Stimulated activated CD4-positive, alpha-beta T cell treated with anti-CD3 and anti-CD28 coated beads, Interleukin-15, amount 100 ng/mL, for 24 hours (primary cell): ENCODE measurements at regions not wholly inside any gene's neighbourhood (a gene's known extent, or its start where the extent isn't known, plus 50 kb on each side); places are given as distances from the start of the nearest gene placed in this dataset.
A peak's percentile ranks its signal among the peaks of the same experiment; 100 is the strongest.

Experiments
- DNase-seq: peaks from one replicate; pipeline ENCODE4 v3.0.0-alpha.2; 2020

GRCh38 chr7:135827391-135827790 lies 78.8 kb upstream of the FAM180A start:
- no peak for DNase-seq

DNA sequence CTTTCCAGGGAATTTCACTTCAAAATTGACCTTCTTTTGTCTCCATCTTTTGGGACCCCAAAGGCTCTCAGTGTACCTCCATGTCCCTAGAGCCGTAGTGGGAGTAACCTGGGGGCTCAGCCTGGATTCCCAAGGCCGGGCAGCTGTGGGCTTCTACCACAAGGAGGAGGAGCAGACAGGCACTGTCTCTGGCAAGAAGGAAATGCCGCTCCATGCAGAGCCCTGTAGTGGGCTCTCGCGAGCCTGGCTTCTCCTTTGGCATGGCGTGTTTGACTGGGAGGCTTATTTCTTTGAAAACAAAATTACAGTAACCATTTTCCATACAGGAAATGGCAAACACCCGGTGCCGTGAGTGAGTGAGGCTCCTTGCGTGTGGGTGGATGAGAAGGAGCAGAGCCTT lies 76.8 kb upstream of the FAM180A start:
- DNase-seq: no peak

DNA sequence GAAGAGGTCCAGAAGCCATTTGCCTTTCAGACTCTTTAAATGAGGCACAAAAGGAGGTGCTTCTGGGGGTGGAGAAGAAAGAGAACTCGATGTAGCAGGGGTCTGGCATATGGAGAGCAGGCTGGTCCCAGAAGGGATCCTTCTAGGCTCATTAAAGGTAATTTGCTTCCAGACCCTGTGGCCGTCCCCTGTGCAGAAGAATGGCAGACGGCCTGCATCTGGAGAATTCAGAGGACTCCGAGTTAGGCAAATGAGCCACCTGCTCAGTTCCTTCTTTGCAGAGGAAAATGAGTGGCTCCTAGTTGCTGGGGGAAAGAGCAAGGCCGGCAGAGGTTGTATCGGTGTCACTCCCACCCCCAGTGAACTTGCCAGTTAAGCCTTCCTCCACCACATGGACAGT lies 73.8 kb upstream of the FAM180A start:
- DNase-seq: no peak

DNA sequence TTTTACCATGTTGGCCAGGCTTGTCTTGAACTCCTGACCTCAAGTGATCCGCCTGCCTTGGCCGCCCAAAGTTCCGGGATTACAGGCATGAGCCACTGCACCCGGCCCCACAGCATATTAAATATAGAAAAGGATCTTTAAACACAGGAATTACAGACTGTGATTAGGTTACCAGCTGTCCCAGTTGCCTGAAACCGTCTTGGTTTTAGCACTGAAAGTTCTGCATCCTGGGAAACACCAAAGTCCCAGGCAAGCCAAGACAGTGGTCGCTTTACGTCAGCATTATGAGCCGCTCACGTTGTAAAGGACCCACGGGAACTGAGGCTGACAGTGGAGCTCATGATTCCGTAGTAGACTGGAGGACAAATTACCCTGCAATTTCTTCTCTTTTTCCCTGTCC lies 69.0 kb upstream of the FAM180A start:
- no peak for DNase-seq

- no peak for DNase-seq
Observed at GRCh38 chr7:135815033-135815432, 66.4 kb upstream of the FAM180A start.

DNA sequence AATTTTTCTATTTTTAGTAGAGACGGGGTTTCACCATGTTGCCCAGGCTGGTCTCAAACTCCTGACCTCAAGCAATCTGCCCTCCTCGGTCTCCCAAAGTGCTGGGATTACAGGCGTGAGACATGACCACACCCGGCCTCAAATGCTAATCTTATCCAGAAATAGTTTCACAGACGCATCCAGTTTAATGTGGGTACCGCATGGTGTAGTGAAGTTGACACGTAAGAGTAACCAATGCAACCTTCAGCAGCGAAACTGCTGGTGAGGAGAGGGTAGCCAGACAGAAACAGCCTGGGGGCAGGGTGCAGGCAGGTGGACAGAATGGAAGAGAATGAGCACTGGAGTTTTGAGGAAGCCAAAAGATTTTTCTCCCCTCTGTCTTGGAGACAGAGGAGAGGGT lies 63.5 kb upstream of the FAM180A start:
- DNase-seq: no peak

- no peak for DNase-seq
Observed at GRCh38 chr7:135811506-135811905, 62.9 kb upstream of the FAM180A start.

- no peak for DNase-seq
Observed at GRCh38 chr7:135808206-135808605, 59.6 kb upstream of the FAM180A start.

GRCh38 chr7:135803143-135803542 lies 54.5 kb upstream of the FAM180A start:
- no peak for DNase-seq

DNA sequence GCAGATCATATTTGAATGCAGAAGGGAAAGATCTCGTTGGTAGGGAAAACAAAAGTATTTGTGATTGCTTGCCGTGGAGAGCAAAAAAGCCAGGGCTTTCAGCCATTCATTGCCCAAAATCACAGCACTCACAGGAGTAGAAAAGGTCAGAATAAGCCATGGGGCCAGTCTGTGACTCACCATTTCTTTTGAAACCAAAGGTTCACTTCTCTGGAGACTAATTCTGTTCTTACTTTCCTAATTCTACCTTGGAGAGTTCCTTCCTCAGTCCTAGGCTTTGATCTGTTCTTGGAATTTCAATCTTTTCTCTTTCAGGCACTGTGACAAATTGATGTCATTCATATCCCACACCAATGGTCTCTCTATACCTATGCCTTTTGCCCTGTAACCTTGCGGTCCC lies 54.1 kb upstream of the FAM180A start:
- no peak for DNase-seq

GRCh38 chr7:135801877-135802276 lies 53.3 kb upstream of the FAM180A start:
- no peak for DNase-seq

DNA sequence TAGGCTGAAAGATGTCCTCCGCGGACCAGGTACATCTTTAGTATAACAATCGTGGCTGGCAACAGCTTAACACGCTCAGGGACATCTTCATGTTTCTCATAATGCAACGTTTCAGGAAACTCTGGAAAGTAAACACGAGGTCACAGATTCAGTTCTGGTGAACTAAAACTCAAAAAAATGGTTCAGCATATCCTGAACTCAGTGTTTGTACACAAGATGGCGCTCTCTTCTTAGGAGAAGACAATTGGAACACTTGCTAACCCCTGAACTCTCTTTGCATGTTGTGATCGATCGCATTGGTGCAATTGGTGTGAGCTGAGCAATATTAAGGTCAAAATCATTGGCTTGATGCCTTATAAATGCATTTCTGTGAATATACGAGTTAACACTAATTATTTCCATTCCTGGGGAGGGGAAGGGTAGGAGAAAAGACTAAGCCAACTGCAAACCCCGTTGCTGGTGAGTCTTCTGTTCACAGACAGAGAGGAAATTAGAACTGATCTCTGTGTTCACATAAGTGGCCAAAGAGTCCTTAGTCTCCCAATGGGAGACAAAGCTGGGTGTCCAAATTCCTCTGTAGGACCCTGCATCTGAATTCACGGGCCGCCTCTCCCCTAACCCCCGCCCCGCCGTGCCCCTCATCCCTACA lies 52.6 kb upstream of the FAM180A start:
- peak; percentile 9 for DNase-seq

- DNase-seq: no peak
Observed at GRCh38 chr7:135800560-135800959, 51.9 kb upstream of the FAM180A start.

DNA sequence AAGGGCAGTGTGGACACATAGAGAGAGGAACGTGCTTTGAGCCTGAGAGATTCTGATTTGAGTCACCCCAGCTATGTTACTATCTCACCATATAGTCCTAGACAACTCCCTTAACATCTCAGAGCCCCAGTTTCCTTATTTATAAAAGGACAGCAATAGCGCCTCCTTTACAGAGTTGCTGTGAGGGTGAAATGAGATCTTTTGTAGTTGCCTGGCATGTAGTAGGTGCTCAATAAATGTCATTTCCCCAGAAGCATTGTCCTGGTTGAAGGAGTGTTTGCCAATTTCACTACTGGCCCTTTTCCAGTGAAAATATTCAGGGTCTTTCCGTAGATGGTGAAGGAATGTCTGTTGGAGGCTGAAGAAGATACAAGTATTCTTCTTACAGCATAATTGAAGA lies 51.3 kb upstream of the FAM180A start:
- no peak for DNase-seq
